Mesendoderm (in vitro differentiated cells): ENCODE measurements at regions not wholly inside any gene's neighbourhood (a gene's known extent, or its start where the extent isn't known, plus 50 kb on each side); places are given as distances from the start of the nearest gene placed in this dataset.

Experiments
- DNase-seq: peaks from one replicate; pipeline ENCODE4 v3.0.0; 2013
- H2AK5ac ChIP-seq: 2 replicates; pipeline ENCODE4 v1.6.1; 2013; ENCODE audit warnings: low read length, inconsistent platforms
- H2BK120ac ChIP-seq: 2 replicates; pipeline ENCODE4 v1.6.1; 2013; ENCODE audit warnings: low read depth, mild to moderate bottlenecking, low read length, moderate library complexity, mixed read lengths
- H2BK15ac ChIP-seq: replicated peaks from 2 replicates; pipeline ENCODE4 v1.6.1; 2013; ENCODE audit warnings: low read depth, mild to moderate bottlenecking, moderate library complexity
- H2BK5ac ChIP-seq: 2 replicates; pipeline ENCODE4 v1.6.1; 2013; ENCODE audit warnings: low read length, inconsistent platforms
- H3K18ac ChIP-seq: 2 replicates; pipeline ENCODE4 v1.6.1; 2013; ENCODE audit warnings: mild to moderate bottlenecking, low read length, mixed read lengths
- H3K23ac ChIP-seq: one replicate; pipeline ENCODE4 v1.6.1; 2013; ENCODE audit warnings: low read length
- H3K27ac ChIP-seq: 2 replicates; pipeline ENCODE4 v1.5.1; 2013; ENCODE audit warnings: low read depth, mild to moderate bottlenecking, inconsistent platforms, low read length, moderate library complexity
- H3K27me3 ChIP-seq: 2 replicates; pipeline ENCODE4 v1.6.1; 2013; ENCODE audit warnings: low read length, control low read depth, mild to moderate bottlenecking, inconsistent platforms; ENCODE audit not compliant: insufficient read depth, poor library complexity
- H3K36me3 ChIP-seq: 2 replicates; pipeline ENCODE4 v1.6.1; 2013; ENCODE audit warnings: low read length, inconsistent platforms; ENCODE audit not compliant: control insufficient read depth, insufficient read depth
- H3K4ac ChIP-seq: one replicate; pipeline ENCODE4 v1.6.1; 2013; ENCODE audit warnings: low read depth, mild to moderate bottlenecking, low read length, moderate library complexity
- H3K4me1 ChIP-seq: 2 replicates; pipeline ENCODE4 v1.6.1; 2013; ENCODE audit warnings: low read depth, low read length, inconsistent platforms; ENCODE audit not compliant: control insufficient read depth
- H3K4me2 ChIP-seq: 2 replicates; pipeline ENCODE4 v1.6.1; 2013; ENCODE audit warnings: low read length
- H3K4me3 ChIP-seq: 2 replicates; pipeline ENCODE4 v1.5.1; 2013; ENCODE audit warnings: mild to moderate bottlenecking, low read length
- H3K56ac ChIP-seq: one replicate; pipeline ENCODE4 v1.6.1; 2013; ENCODE audit warnings: low read length
- H3K79me1 ChIP-seq: 2 replicates; pipeline ENCODE4 v1.6.1; 2013; ENCODE audit warnings: low read length, inconsistent platforms
- H3K79me2 ChIP-seq: 2 replicates; pipeline ENCODE4 v1.6.1; 2013; ENCODE audit warnings: mild to moderate bottlenecking, low read length; ENCODE audit not compliant: control insufficient read depth, insufficient read depth
- H3K9ac ChIP-seq: 2 replicates; pipeline ENCODE4 v1.6.1; 2013; ENCODE audit warnings: low read length, inconsistent platforms
- H4K5ac ChIP-seq: one replicate; pipeline ENCODE4 v1.6.1; 2013; ENCODE audit warnings: low read length
- H4K8ac ChIP-seq: one replicate; pipeline ENCODE4 v1.6.1; 2013; ENCODE audit warnings: low read depth, mild to moderate bottlenecking, control low read depth, low read length, moderate library complexity
- WGBS: extraction: QIAGEN DNeasy Blood & Tissue Kit; methylation state at CpG from one replicate; pipeline ENCODE4 v1.1.7; 2013; ENCODE audit warnings: low lambda C conversion rate, missing lambda C conversion rate; ENCODE audit not compliant: insufficient coverage; ENCODE audit errors: extremely low coverage; 5-methylcytosine and 5-hydroxymethylcytosine counted together

GRCh38 chr4:162920649-162921048 lies 246.0 kb downstream of the NAF1 start:
- no CpG with 5 or more reads among the region's 3 CpGs for WGBS
- no peak overlapping the region for H2BK15ac ChIP-seq
- no peaks in the 10 kb centered on the region for H3K27me3 ChIP-seq
- no peak overlapping the region for H3K4me2 ChIP-seq
- H3K56ac ChIP-seq, result no peak overlapping the region
- no peak overlapping the region for H2BK120ac ChIP-seq
- H3K4me3 ChIP-seq, result no peak overlapping the region
- no peak overlapping the region for H4K8ac ChIP-seq
- H3K9ac ChIP-seq, result no peak overlapping the region
- H2AK5ac ChIP-seq, result no peak overlapping the region
- H4K5ac ChIP-seq, result no peak overlapping the region
- H3K79me2 ChIP-seq, result no peaks in the 10 kb centered on the region
- no peaks in the 10 kb centered on the region for H3K4me1 ChIP-seq
- H2BK5ac ChIP-seq, result no peak overlapping the region
- H3K79me1 ChIP-seq, result no peaks in the 10 kb centered on the region
- no peak overlapping the region for H3K18ac ChIP-seq
- no peak overlapping the region for H3K4ac ChIP-seq
- H3K27ac ChIP-seq, result no peak overlapping the region
- no peak for DNase-seq
- no peak overlapping the region for H3K23ac ChIP-seq
- H3K36me3 ChIP-seq, result no peaks in the 10 kb centered on the region

GRCh38 chr4:162912482-162912881 lies 254.2 kb downstream of the NAF1 start:
- H3K4me2 ChIP-seq, result no peak overlapping the region
- no peak overlapping the region for H2BK5ac ChIP-seq
- DNase-seq, result no peak
- no peak overlapping the region for H3K9ac ChIP-seq
- H3K36me3 ChIP-seq, result no peaks in the 10 kb centered on the region
- H2BK15ac ChIP-seq, result no peak overlapping the region
- H3K56ac ChIP-seq, result no peak overlapping the region
- no peaks in the 10 kb centered on the region for H3K27me3 ChIP-seq
- H3K18ac ChIP-seq, result no peak overlapping the region
- WGBS, result no CpG with 5 or more reads among the region's 2 CpGs
- H4K8ac ChIP-seq, result no peak overlapping the region
- no peak overlapping the region for H3K4ac ChIP-seq
- no peak overlapping the region for H4K5ac ChIP-seq
- H2BK120ac ChIP-seq, result no peak overlapping the region
- no peaks in the 10 kb centered on the region for H3K79me1 ChIP-seq
- H3K4me3 ChIP-seq, result no peak overlapping the region
- H3K4me1 ChIP-seq, result no peaks in the 10 kb centered on the region
- no peaks in the 10 kb centered on the region for H3K79me2 ChIP-seq
- H3K27ac ChIP-seq, result no peak overlapping the region
- H2AK5ac ChIP-seq, result no peak overlapping the region
- H3K23ac ChIP-seq, result no peak overlapping the region

- Histone ChIP-seq H3K4me1 (no peaks in the 10 kb centered on the region), H3K27me3 (no peaks in the 10 kb centered on the region), H3K4me3 (no peak overlapping the region), H4K5ac (no peak overlapping the region), H2AK5ac (no peak overlapping the region), H2BK15ac (no peak overlapping the region), H3K27ac (no peak overlapping the region), H3K36me3 (no peaks in the 10 kb centered on the region), H3K4ac (no peak overlapping the region), H4K8ac (no peak overlapping the region), H3K56ac (no peak overlapping the region), H3K79me2 (no peaks in the 10 kb centered on the region), H3K9ac (no peak overlapping the region), H3K4me2 (no peak overlapping the region), H3K79me1 (no peaks in the 10 kb centered on the region), H2BK120ac (no peak overlapping the region), H2BK5ac (no peak overlapping the region), H3K18ac (no peak overlapping the region), H3K23ac (no peak overlapping the region)
- DNase-seq, result no peak
- no CpG with 5 or more reads among the region's 3 CpGs for WGBS
These were observed 255.3 kb downstream of the NAF1 start for GRCh38 chr4:162911349-162911748.

DNA sequence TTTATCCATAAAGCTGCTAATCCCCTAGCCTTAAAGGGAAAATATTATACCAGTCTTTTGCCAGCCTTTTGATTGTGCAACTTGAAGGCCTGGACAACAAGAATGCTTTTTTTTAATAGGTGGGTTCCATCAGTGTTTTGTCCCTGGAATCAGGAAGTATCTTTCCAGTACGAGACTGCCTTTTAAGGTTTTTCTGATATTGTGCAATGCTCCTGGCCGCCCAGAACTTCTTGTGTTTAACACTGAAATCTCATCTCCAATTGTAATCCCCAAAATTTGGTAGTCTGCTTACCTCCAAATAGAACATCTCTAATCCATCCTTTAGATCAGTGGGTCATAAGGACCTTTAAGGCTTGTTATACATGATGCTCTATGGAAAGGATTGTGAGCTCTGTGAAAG lies 256.7 kb downstream of the NAF1 start:
- H3K4me1 ChIP-seq, result no peaks in the 10 kb centered on the region
- no peak overlapping the region for H3K27ac ChIP-seq
- no peak overlapping the region for H3K23ac ChIP-seq
- H3K4me2 ChIP-seq, result no peak overlapping the region
- no peak overlapping the region for H2BK5ac ChIP-seq
- no peak overlapping the region for H3K4ac ChIP-seq
- H4K8ac ChIP-seq, result no peak overlapping the region
- no peak overlapping the region for H3K9ac ChIP-seq
- DNase-seq, result no peak
- H2BK120ac ChIP-seq, result no peak overlapping the region
- no peak overlapping the region for H3K56ac ChIP-seq
- H3K18ac ChIP-seq, result no peak overlapping the region
- no peaks in the 10 kb centered on the region for H3K27me3 ChIP-seq
- no peak overlapping the region for H2AK5ac ChIP-seq
- H3K79me2 ChIP-seq, result no peaks in the 10 kb centered on the region
- no peaks in the 10 kb centered on the region for H3K36me3 ChIP-seq
- H2BK15ac ChIP-seq, result no peak overlapping the region
- no peak overlapping the region for H3K4me3 ChIP-seq
- no peak overlapping the region for H4K5ac ChIP-seq
- no CpG with 5 or more reads among the region's 2 CpGs for WGBS
- no peaks in the 10 kb centered on the region for H3K79me1 ChIP-seq

GRCh38 chr4:162894387-162894786 lies 272.3 kb downstream of the NAF1 start:
- no CpG with 5 or more reads among the region's 3 CpGs for WGBS
- Histone ChIP-seq H3K79me2 (no peaks in the 10 kb centered on the region), H3K9ac (no peak overlapping the region), H3K36me3 (no peaks in the 10 kb centered on the region), H3K27ac (no peak overlapping the region), H4K5ac (no peak overlapping the region), H3K4me3 (no peak overlapping the region), H3K56ac (no peak overlapping the region), H3K4ac (no peak overlapping the region), H2BK120ac (no peak overlapping the region), H3K23ac (no peak overlapping the region), H2AK5ac (no peak overlapping the region), H3K4me2 (no peak overlapping the region), H3K4me1 (no peaks in the 10 kb centered on the region), H3K27me3 (no peaks in the 10 kb centered on the region), H3K18ac (no peak overlapping the region), H2BK15ac (no peak overlapping the region), H4K8ac (no peak overlapping the region), H3K79me1 (no peaks in the 10 kb centered on the region), H2BK5ac (no peak overlapping the region)
- DNase-seq, result no peak

GRCh38 chr4:162891788-162892707 lies 274.6 kb downstream of the NAF1 start:
- Histone ChIP-seq H3K23ac (no peak overlapping the region), H3K4me2 (no peak overlapping the region), H3K27ac (no peak overlapping the region), H2AK5ac (no peak overlapping the region), H3K4me3 (no peak overlapping the region), H3K9ac (no peak overlapping the region), H4K5ac (no peak overlapping the region), H2BK120ac (no peak overlapping the region), H2BK5ac (no peak overlapping the region), H3K4me1 (no peaks in the 10 kb centered on the region), H3K18ac (no peak overlapping the region), H2BK15ac (no peak overlapping the region), H3K4ac (no peak overlapping the region), H3K36me3 (no peaks in the 10 kb centered on the region), H3K79me1 (no peaks in the 10 kb centered on the region), H3K27me3 (no peaks in the 10 kb centered on the region), H3K79me2 (no peaks in the 10 kb centered on the region), H4K8ac (no peak overlapping the region), H3K56ac (no peak overlapping the region)
- no CpG with 5 or more reads among the region's 3 CpGs for WGBS
- DNase-seq, result peak; percentile 70
